AML-193 (cell line): ENCODE measurements at regions not wholly inside any gene's neighbourhood (a gene's known extent, or its start where the extent isn't known, plus 50 kb on each side); places are given as distances from the start of the nearest gene placed in this dataset.

Experiments used
- DNase-seq, 2 experiments: peaks; one replicate each; lab custom pipeline; 2025; lab: John Stamatoyannopoulos, UW

- no peak for DNase-seq
Observed at GRCh38 chr12:43294916-43295315, 257.1 kb downstream of the ADAMTS20 start.

DNA sequence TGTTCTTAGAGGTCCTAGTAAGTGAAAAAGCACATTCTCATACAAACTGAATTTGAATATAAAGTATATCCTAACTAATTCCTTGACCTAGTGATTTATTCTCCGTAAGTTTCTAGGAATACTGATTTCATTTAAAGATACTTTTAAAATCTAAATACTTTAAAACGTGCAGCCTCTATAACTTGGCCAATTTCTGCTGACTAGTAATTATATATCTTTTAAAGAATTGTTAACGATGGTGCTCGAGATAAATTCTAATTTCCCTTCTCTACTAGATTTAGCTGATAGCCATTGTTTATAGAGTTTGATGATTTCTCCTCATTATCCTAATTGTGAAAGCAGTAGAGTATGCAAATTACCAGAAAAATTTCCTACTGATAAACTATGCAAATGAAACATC lies 257.9 kb downstream of the ADAMTS20 start:
- no peak for DNase-seq

- no peak for DNase-seq
Observed at GRCh38 chr12:43293396-43293795, 258.6 kb downstream of the ADAMTS20 start.

GRCh38 chr12:43292699-43293098 lies 259.3 kb downstream of the ADAMTS20 start:
- DNase-seq = no peak

DNA sequence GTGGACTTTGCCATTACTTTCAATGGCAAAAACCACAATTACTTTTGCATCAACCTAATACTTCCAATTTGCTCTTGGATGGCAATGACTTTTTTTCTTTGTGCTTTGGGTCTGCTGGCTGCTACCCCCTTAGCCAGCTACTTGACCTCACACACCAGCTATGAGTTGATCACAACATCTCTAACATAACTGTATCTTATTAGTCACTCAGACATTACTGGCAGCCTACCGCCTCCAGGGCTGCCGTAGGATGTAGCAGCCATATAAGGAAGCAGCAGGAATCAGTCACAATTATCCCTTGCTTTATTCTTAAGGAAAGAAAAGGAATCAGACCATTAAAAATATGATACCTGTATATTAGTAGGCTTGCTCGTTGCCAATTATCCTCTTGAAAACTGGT lies 260.5 kb downstream of the ADAMTS20 start:
- DNase-seq = no peak

DNA sequence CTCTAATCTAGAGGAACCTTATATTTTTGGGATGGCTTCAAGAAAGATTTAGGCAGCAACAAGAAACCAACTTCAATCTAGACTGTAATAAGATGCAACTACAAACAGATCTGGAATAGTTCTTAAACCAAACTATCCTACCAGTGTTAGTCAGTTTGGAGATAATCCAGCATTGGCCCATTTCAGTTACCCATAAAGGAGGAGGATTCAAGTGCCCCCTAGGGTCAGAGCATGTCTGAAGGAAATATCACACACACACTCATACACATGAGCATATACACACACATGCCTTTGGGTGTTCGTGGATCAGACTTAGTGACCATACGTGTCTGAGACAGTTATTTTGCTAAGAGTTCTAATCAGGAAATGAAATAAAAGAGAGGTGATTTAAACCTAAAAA lies 261.2 kb downstream of the ADAMTS20 start:
- DNase-seq = no peak

DNA sequence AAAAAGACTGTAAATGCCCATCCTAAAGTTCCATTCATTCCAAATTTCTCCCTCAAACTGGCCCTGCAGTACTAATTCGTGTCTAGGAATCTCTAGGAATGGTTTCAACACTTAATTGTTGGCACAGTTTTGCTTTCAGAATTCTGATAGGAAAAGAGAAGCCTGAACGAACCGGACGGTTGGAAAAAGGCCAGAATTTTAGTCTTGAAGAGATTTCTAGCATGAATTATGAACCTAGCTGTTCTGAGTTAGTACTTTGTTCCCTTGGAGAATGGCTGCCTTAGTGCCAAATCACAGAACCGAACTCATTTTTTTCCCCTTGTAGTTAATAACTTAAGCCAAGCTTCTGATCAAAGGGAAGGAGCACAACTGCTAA lies 262.6 kb downstream of the ADAMTS20 start:
- DNase-seq = no peak

DNA sequence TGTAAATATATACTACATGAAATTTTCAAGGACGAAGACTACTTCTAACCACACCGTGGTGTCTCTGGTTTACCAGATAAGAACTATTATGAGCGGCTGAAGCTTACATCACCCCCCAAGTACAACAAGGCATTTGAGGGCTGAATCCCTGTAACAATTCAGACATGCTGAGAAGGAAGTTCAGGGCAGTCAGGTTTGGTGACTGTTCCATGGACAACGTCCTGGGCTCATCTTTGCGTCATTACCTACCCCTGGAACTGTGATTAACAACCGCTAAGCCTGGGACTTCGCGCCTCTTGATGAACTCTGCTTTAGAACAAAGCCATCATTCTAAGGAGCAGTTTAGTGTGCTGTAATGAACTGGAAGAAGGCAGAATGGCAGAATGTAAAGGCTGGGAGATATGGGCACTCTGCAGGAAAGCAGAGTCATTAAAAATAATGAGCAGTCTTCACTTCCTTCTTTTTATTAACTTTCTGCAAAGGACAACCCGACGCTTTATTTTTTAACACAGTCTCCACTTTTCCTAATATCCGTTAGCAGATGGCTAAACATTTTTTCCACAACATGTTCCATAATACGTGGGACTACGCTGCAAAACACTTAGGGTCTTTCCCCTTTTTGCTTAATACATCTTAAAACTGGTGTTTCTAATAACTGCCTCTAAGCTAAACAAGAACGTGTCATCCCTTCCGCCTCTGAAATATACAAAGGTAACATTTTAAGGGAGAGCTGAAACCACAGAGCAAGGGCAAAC lies 263.2 kb downstream of the ADAMTS20 start:
- DNase-seq = no peak

DNA sequence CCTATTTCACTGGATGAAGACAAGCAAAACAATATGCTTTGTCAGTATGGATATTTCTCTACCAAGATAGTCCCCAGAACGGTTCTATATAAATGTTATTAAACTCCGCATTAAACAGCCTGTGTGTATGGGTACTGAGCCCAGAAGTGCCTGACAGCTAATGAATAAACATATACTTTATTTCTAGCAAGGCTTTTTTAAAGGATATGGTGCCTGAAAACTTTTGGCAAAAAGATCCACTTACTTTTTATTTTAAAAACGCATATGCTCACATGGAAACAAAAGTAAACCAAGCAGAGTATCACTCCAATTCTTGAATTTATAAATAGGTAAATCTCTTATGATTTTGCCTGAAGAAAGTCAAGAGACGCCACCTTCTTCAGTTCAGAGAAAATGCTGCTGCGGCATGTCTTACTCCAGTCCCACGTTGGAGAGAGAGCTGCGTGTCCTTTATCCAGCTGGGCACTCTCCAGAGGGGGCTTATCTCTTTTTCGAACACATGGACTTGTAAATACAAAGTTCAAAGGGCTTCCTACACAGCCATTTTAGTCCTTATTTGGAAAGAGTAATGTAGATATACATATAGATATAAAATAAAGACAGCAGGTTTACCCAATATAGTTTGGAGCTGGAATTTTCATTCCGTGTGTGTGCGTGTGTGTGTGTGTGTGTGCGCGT lies 264.2 kb downstream of the ADAMTS20 start:
- no peak for DNase-seq

GRCh38 chr12:43286986-43287385 lies 265.0 kb downstream of the ADAMTS20 start:
- no peak for DNase-seq

- no peak for DNase-seq
Observed at GRCh38 chr12:43285159-43285598, 266.8 kb downstream of the ADAMTS20 start.

- DNase-seq = no peak
Observed at GRCh38 chr12:43284486-43285158, 267.4 kb downstream of the ADAMTS20 start.

- no peak for DNase-seq
Observed at GRCh38 chr12:43283206-43283605, 268.8 kb downstream of the ADAMTS20 start.

GRCh38 chr12:43282106-43282505 lies 269.9 kb downstream of the ADAMTS20 start:
- DNase-seq = peak; percentile 4 to 36

- no peak for DNase-seq
Observed at GRCh38 chr12:43281563-43281962, 270.4 kb downstream of the ADAMTS20 start.

DNA sequence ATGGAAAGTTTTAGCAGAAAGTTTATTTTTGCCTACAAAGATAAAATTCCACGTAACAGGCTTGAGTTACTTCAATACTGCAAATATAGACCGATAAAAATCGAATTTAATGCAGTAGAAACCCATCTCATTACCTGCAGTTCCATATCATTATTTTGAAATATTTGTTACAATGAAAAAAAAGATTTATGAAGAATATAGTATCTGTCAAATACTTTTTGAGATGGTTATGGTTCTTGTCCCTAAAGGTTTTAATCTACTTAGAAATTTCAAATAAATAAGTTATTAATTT lies 273.5 kb downstream of the ADAMTS20 start:
- DNase-seq = no peak

GRCh38 chr12:43277651-43278540 lies 274.1 kb downstream of the ADAMTS20 start:
- DNase-seq = no peak

DNA sequence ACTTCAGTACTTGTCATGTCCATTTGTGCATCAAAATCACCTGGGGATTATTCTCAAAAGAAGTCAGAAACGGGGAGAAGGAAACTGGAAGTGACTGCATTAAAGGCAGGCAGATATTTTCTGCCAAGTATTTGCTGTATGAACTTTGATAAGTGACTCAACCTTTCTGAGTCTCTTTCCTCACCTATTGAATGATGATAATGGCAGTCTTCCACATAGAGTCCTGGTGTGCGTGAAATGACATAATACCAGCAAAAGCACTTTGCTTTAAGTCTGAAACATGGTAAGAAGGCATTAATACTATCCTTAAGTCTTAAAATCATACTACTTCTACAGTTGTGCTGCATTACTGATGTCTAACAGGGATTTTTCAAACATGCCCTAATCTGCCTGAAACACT lies 278.5 kb downstream of the ADAMTS20 start:
- DNase-seq = no peak

- no peak for DNase-seq
Observed at GRCh38 chr12:43271659-43272058, 280.3 kb downstream of the ADAMTS20 start.

GRCh38 chr12:43267818-43268217 lies 284.2 kb downstream of the ADAMTS20 start:
- no peak for DNase-seq

DNA sequence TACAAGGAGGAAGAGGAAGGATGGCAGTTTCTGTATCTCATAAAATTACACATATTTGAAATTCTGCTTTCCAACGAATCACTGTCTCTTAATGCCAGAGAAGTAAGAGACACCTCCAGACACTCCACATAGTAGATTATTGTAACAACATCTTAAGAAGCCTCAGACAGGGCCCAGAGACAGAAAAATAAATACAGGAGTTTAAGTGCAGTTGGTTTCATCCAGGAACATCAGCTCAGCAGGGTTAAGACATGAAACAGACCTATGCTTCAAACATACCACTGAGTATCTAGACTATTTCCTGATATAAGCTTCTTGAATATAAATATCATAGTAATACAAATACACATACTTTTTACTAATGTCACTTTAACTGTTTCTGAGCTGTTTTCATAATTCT lies 290.3 kb downstream of the ADAMTS20 start:
- DNase-seq = no peak

- no peak for DNase-seq
Observed at GRCh38 chr12:43255522-43256111, 296.4 kb downstream of the ADAMTS20 start.
